A673 (cell line): ENCODE measurements at regions not wholly inside any gene's neighbourhood (a gene's known extent, or its start where the extent isn't known, plus 50 kb on each side); places are given as distances from the start of the nearest gene placed in this dataset.
"Not testable (repeated sequence)": the region's sequence is repeated elsewhere in the genome, so short reads cannot be mapped to it uniquely, and the experiment has no call there.

ENCODE experiments used
- BruUV-seq: library from RNA; stranded (reverse); fragments of 400-500 nt; replicated peaks from 2 replicates; lab custom pipeline; 2021; lab: Mats Ljungman, UMichigan
- CTCF ChIA-PET: fragments of 300-600 bp; sonication (Branson Sonifier 250); formaldehyde crosslinking; loops from one replicate; lab custom pipeline; 2022; ENCODE audit warnings: antibody characterized with exemption; lab: Charles Lee
- POLR2A ChIA-PET: fragments of 300-600 bp; sonication (Branson Sonifier 250); formaldehyde crosslinking; loops from one replicate; lab custom pipeline; 2022; ENCODE audit warnings: antibody characterized with exemption; ENCODE audit not compliant: low non-redundant PET; lab: Charles Lee
- DNase-seq: peaks from one replicate; pipeline ENCODE4 v3.0.0-alpha.2; 2015; ENCODE audit warnings: low spot score
- H3K27ac ChIP-seq: fragments of 200-600 bp; sonication (generic); 2 replicates; pipeline ENCODE4 v1.5.1; 2016; ENCODE audit warnings: mixed run types, low read depth, mild to moderate bottlenecking, mixed read lengths, antibody characterized with exemption, low read length; ENCODE audit not compliant: poor library complexity, severe bottlenecking
- H3K27me3 ChIP-seq: fragments of 200-600 bp; sonication (generic); replicated peaks from 2 replicates; pipeline ENCODE4 v1.6.1; 2017; ENCODE audit warnings: mixed run types, low read depth, mild to moderate bottlenecking, mixed read lengths, antibody characterized with exemption, low read length; ENCODE audit not compliant: insufficient read depth, poor library complexity
- H3K36me3 ChIP-seq: fragments of 200-600 bp; sonication (generic); 2 replicates; pipeline ENCODE4 v1.6.1; 2016; ENCODE audit warnings: mixed run types, mild to moderate bottlenecking, mixed read lengths, antibody characterized with exemption, low read length; ENCODE audit not compliant: insufficient read depth, poor library complexity, severe bottlenecking
- H3K4me1 ChIP-seq: fragments of 200-600 bp; sonication (generic); 2 replicates; pipeline ENCODE4 v1.6.1; 2017; ENCODE audit warnings: mixed run types, mild to moderate bottlenecking, mixed read lengths, antibody characterized with exemption, low read length; ENCODE audit not compliant: insufficient read depth, poor library complexity, severe bottlenecking
- H3K4me3 ChIP-seq: fragments of 200-600 bp; sonication (generic); 2 replicates; pipeline ENCODE4 v1.5.1; 2016; ENCODE audit warnings: low read depth, mixed run types, mild to moderate bottlenecking, mixed read lengths, low read length; ENCODE audit not compliant: poor library complexity, severe bottlenecking
- H3K9me3 ChIP-seq: fragments of 200-600 bp; sonication (generic); 2 replicates; pipeline ENCODE4 v1.6.1; 2016; ENCODE audit warnings: mixed run types, low read depth, mild to moderate bottlenecking, mixed read lengths, antibody characterized with exemption, low read length; ENCODE audit not compliant: poor library complexity, severe bottlenecking
- intact Hi-C: fragments of 100-400 bp; cut with micrococcal nuclease; formaldehyde crosslinking; loops from one replicate; pipeline ENCODE4 v1.10.0; 2022; ENCODE audit not compliant: unreplicated experiment
- TF ChIP-seq, protein P1 (sequence below): fragments of 300-800, 200-600 bp; sonication (generic); conservative IDR thresholded peaks from 2 replicates; pipeline ENCODE4 v1.5.1; 2017; ENCODE audit warnings: low read depth, mild to moderate bottlenecking, antibody characterized with exemption, low read length, moderate library complexity, mixed read lengths

DNA sequence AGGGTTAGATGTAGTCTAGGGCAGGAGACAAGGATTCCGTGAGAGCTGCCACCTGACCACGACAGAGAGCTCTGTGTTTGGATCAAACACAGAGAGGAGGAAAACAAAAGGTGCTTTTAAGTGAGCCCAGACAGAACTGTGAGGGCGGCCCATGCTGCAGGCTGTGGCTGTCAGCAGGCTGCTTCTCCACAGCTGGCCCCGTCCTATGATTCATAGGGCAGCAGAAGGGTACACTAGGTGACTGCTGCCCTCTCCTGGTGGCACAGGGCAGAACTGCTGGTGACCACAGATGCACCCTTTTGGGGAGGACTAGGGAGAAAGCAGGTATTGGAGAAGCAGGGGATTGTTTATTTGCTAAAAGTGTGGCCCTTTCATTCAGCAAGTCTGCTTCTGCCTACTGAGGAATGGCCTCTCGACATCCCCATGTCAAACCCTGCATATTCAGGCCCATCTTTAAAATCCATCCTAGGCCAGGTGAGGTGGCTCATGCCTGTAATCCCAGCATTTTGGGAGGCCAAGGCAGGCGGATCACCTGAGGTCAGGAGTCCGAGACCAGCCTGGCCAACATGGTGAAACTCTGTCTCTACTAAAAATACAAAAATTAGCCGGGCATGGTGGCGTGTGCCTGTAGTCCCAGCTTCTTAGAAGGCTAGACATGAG lies 234.4 kb upstream of the FRG2C start:
- H3K4me1 ChIP-seq, H3K9me3 ChIP-seq, CTCF ChIA-PET, H3K27ac ChIP-seq, POLR2A ChIA-PET, H3K27me3 ChIP-seq, H3K4me3 ChIP-seq, H3K36me3 ChIP-seq, BruUV-seq: not testable (repeated sequence)
- peak; percentile 55 for DNase-seq
- intact Hi-C loops: loop anchor here (5.0 to 10.0 kb wide), 2 partner anchors 123 to 235 kb away; no protein-coding TSS in a partner anchor
- TF ChIP-seq, protein P1, sequence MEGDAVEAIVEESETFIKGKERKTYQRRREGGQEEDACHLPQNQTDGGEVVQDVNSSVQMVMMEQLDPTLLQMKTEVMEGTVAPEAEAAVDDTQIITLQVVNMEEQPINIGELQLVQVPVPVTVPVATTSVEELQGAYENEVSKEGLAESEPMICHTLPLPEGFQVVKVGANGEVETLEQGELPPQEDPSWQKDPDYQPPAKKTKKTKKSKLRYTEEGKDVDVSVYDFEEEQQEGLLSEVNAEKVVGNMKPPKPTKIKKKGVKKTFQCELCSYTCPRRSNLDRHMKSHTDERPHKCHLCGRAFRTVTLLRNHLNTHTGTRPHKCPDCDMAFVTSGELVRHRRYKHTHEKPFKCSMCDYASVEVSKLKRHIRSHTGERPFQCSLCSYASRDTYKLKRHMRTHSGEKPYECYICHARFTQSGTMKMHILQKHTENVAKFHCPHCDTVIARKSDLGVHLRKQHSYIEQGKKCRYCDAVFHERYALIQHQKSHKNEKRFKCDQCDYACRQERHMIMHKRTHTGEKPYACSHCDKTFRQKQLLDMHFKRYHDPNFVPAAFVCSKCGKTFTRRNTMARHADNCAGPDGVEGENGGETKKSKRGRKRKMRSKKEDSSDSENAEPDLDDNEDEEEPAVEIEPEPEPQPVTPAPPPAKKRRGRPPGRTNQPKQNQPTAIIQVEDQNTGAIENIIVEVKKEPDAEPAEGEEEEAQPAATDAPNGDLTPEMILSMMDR: peak; percentile 51

DNA sequence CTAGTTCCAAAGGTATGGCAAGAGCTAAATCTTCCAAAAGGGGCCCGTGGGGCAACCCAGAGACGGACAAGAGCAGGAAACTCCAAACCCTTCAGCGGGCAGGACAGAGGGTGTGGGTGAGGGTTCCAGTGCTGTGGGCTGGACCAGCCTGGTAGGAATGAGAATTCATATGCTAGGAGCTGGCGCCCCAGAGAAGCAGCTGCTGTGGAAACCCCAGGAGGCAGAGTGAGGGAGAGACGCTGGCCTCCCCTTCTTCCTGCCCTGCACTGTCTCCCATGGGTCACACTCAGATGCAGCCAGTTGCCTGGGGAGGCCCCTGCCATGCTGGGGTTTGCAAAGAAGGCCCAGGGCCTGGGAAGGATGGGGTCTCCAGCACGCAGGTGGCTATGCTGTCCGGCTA lies 233.7 kb upstream of the FRG2C start:
- intact Hi-C loops, CTCF ChIA-PET: not testable (repeated sequence)

DNA sequence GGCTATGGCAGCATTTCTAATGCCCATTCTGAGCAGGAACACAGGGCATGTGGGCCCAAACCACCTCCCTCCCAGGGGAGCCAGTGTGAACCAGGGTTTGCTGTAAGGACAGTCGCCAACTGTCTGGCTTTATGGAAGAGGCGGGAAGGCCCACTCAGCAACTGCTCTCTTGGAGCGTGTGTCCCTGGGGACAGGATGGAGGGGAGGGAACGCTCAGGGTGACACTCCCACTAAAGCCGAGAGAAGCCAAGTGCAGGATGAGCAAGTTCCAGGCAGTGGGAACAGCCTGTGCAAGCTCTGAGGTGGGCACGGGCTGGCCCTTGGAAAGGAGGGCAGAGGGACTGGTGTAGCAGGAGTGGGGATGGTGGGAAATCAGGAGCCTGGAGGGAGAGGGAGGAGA lies 233.0 kb upstream of the FRG2C start:
- H3K4me3 ChIP-seq, H3K4me1 ChIP-seq, intact Hi-C loops, H3K27me3 ChIP-seq, CTCF ChIA-PET, DNase-seq, H3K9me3 ChIP-seq, POLR2A ChIA-PET, H3K36me3 ChIP-seq, BruUV-seq, H3K27ac ChIP-seq: not testable (repeated sequence)

More for the DNA sequence above, 233.7 kb upstream of the FRG2C start:
- H3K36me3 ChIP-seq, H3K27me3 ChIP-seq, H3K4me3 ChIP-seq, BruUV-seq, H3K27ac ChIP-seq, POLR2A ChIA-PET, DNase-seq, H3K4me1 ChIP-seq, H3K9me3 ChIP-seq: not testable (repeated sequence)

DNA sequence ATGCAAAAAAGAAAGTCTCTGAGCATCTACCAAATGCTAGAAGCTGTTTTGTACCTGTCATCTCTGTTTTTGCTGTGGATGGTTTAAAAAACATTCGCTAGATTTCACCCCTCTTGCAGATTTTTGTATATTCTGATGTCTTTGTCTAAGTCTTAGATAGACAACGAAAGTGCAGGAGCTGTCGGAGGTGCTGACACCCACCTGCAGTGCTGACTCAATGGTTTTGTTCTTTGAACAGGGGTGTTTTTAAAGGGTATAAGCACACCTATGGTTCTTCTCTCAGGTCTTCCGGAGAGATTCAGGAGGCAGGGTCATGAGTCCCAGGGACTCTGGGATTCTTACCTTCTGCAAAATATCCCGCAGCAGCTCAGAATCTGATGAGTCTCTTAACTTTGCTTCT lies 231.7 kb upstream of the FRG2C start:
- DNase-seq, H3K4me3 ChIP-seq, intact Hi-C loops, CTCF ChIA-PET, H3K4me1 ChIP-seq, POLR2A ChIA-PET, BruUV-seq, H3K27ac ChIP-seq, H3K36me3 ChIP-seq, H3K9me3 ChIP-seq, H3K27me3 ChIP-seq: not testable (repeated sequence)

DNA sequence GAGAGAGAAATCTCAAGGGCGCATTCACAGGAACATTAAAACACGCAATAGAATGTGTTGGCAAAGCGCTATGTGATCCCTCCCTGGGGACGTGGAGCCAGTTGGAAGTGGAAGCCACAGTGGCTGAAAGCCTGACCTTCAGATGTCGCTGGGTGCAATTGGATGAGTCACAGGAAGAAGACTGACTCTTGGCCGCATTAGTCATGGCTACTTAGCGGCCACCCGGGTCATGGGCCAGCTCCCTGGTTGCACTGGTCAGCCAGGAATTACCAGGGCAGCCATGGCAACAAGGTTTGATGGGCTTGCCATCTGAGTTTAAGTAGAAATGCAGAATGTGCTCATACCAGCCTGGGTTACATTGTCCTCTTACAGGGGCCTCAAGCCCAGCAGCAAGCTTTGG lies 231.2 kb upstream of the FRG2C start:
- H3K36me3 ChIP-seq, H3K27ac ChIP-seq, H3K4me1 ChIP-seq, H3K9me3 ChIP-seq, BruUV-seq, intact Hi-C loops, H3K27me3 ChIP-seq, POLR2A ChIA-PET, CTCF ChIA-PET, DNase-seq, H3K4me3 ChIP-seq: not testable (repeated sequence)

DNA sequence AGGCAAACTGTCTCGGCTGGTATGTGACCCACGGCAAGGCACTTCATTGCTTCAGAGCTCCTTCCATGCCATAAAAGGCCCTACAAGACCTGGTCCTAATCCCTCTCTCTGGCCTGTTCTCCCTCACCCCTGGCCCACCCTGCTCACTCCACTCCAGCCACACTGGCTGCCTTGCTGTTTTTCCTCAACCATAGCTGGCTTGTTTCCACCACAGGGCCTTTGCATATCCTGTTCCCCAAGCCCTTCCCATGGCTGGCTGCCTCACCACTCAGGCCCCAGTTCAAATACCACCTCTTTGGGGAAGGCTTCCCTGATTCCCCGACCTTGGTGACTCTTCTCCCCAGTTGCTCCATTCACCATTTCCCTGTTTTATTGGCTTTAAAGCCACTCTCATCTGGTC lies 230.8 kb upstream of the FRG2C start:
- BruUV-seq, H3K36me3 ChIP-seq, CTCF ChIA-PET, H3K9me3 ChIP-seq, H3K27me3 ChIP-seq, intact Hi-C loops, POLR2A ChIA-PET, H3K4me3 ChIP-seq, DNase-seq, H3K27ac ChIP-seq, H3K4me1 ChIP-seq: not testable (repeated sequence)

DNA sequence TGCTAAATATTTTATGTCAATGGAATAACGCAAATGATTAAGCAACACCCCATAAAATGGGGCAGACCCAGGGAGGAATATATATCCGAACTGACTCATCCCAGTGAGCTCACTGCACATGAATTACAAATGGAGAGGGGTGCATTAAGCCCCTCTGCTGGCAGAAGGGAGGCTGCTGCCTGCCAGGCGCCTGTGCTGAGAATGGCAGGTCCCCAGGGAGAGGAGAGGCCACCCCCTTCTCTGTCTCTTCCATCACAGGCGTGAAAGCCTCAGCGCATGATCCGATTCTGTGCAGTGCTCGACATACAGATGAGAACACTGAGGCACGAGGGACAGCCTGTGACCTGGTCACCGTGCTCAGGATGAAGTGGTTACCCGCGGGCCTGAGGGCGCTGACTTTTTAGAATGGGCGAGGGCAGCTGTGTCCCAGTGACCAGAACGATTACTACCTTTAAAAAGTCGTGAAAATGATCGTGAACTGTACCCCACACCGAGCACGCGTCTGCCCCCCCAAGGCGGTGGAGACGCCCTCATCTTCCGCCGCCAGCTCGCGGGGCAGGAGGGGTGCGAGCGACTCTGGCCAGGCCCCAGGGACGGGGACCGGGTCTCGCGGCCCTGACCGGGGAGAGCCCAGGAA lies 229.7 kb upstream of the FRG2C start:
- H3K27me3 ChIP-seq, H3K9me3 ChIP-seq, POLR2A ChIA-PET, BruUV-seq, CTCF ChIA-PET, H3K36me3 ChIP-seq, intact Hi-C loops, H3K4me1 ChIP-seq: not testable (repeated sequence)
- DNase-seq: peak; percentile 60
- Histone ChIP-seq H3K4me3 (peak overlapping the region; percentile 53), H3K27ac (peak overlapping the region; percentile 54)
